GM13977 (cell line): ENCODE measurements at regions not wholly inside any gene's neighbourhood (a gene's known extent, or its start where the extent isn't known, plus 50 kb on each side); places are given as distances from the start of the nearest gene placed in this dataset.

Experiments used
- DNase-seq: peaks from one replicate; pipeline ENCODE4 v3.0.0; 2012; ENCODE audit warnings: low spot score
- in situ Hi-C: fragments of 300-500 bp; cut with MboI; formaldehyde crosslinking; loops from one replicate; pipeline ENCODE4 v1.12.0; 2022; ENCODE audit warnings: low sequenced_read_pairs, low pct_unique_long_range_greater_than_20kb, mixed read lengths, inconsistent platforms; ENCODE audit not compliant: unreplicated experiment
- TF ChIP-seq, protein P1 (sequence below): IDR thresholded peaks from 2 replicates; pipeline ENCODE4 v1.5.1; 2012; ENCODE audit warnings: mild to moderate bottlenecking, control low read depth; ENCODE audit not compliant: insufficient read depth; ENCODE audit errors: extremely low read depth, missing control alignments

DNA sequence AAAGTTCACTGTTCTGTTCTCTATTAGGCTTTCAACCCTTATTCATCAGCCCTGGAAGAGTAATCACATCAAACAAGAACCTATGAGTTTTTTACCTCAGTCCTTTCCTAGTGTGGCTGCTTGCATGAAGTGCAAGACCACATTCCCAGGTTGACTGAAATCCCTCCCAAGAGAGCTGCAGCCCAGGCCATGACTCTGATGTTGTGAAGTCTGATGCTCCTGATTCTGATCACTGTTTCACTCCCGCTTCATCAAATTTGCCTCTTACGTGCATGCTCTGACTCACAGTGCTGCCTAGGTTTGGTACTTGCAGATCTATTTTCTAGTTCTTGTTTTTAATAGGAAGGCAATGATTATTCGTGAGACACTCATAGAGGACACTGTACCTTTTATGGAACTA lies 58.2 kb upstream of the DSEL start:
- TF ChIP-seq, protein P1, sequence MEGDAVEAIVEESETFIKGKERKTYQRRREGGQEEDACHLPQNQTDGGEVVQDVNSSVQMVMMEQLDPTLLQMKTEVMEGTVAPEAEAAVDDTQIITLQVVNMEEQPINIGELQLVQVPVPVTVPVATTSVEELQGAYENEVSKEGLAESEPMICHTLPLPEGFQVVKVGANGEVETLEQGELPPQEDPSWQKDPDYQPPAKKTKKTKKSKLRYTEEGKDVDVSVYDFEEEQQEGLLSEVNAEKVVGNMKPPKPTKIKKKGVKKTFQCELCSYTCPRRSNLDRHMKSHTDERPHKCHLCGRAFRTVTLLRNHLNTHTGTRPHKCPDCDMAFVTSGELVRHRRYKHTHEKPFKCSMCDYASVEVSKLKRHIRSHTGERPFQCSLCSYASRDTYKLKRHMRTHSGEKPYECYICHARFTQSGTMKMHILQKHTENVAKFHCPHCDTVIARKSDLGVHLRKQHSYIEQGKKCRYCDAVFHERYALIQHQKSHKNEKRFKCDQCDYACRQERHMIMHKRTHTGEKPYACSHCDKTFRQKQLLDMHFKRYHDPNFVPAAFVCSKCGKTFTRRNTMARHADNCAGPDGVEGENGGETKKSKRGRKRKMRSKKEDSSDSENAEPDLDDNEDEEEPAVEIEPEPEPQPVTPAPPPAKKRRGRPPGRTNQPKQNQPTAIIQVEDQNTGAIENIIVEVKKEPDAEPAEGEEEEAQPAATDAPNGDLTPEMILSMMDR: no peak
- in situ Hi-C loops: no loop called here
- no peak for DNase-seq

DNA sequence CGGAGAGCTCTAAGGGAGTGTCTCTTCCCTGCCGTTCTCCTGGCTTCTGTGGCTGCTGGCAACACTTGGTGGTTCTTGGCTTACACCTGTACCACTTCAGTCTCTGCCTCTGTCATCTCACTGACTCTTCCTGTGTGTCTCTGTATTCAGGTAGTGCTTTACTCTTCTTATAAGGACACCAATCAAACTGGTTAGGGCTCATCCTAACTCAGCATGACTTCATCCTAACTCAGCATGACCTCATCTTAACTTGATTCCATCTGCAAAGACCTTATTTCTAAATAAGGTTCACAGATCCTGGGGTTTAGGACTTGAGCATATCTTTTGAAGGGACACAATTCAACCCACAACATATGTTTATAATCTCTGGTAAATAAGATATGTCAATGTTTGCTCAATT lies 51.6 kb upstream of the DSEL start:
- in situ Hi-C loops: no loop called here
- TF ChIP-seq, protein P1: no peak
- DNase-seq: no peak
